HG03469 (cell line): ENCODE measurements at regions not wholly inside any gene's neighbourhood (a gene's known extent, or its start where the extent isn't known, plus 50 kb on each side); places are given as distances from the start of the nearest gene placed in this dataset.

Experiments
- ATAC-seq: cut with Tn5 transposase; IDR thresholded peaks from one replicate; pipeline ENCODE4 v1.9.1; 2021; ENCODE audit warnings: mild to moderate bottlenecking, moderate library complexity, moderate number of reproducible peaks; ENCODE audit not compliant: unreplicated experiment

DNA sequence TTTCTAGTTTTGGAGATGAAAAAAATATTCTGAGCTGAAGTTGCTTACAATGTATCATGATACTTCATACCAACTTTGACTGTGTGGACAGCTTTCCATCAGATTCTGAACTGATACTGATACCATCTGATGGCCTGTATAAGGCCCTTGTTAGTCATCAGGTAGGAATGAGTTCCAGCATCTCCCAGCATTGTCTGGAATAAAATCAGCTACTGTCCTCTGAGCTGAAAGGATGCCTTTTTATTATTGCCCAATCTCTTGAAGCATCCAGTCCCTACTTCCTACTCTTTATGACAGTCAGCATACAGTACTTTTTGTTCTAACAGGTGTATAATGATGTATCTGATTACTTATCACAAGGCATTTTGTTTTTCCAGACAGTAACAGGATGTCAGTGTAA is 70.6 kb upstream of the EYA4 start:
- no peak for ATAC-seq

DNA sequence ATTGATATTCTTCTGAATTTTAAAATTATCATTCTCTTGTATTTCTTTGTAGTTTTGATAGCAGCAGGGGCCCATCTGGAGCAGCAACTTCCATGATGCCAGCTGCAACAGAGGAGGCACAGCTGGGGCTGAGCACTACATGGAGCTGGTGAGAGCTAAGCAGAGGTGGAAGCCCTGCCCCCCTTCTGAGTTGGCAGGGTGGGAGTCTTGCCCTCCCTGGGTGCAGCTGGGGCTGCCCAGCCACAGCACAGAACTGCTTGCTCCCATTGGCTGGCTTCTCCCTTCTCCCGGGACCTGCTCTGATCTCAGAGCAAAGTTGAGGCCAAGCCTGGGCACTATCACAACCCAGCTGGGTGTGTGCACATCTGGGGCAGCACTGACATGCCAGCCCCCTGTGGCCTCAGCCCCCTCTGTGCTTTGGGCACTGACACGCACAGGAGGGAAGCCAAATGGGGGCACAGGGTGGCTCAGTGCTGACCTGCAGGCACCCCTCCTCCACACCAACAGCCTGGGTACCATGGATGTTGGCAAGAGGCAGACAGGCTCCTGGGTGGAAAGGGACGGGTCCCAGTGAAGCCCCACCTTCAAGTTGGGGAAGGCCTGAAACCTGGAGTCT is 69.1 kb upstream of the EYA4 start:
- ATAC-seq = no peak

- no peak for ATAC-seq
These were observed 67.9 kb upstream of the EYA4 start for GRCh38 chr6:133173276-133173675.

DNA sequence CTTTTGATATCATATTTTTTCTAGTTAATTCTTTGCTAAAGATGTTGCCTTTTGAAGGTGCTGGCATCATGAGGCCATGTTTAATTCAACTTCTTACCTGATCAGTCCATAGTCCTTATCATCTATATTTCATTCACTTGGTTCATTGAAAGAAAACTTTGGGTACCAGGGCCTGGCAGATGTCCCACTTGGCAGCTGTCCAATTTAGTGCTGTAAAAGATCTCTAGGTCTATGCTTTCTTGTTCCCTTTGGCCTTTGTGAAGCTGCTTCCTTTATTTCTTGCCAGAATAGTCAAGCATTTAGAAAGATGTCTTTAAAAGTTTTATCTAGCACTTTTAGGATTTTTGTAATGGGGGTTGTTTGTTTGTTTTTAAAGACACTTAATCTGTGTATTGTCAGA is 61.7 kb upstream of the EYA4 start:
- ATAC-seq = no peak

- ATAC-seq = no peak
These were observed 57.5 kb upstream of the EYA4 start for GRCh38 chr6:133183691-133184090.

DNA sequence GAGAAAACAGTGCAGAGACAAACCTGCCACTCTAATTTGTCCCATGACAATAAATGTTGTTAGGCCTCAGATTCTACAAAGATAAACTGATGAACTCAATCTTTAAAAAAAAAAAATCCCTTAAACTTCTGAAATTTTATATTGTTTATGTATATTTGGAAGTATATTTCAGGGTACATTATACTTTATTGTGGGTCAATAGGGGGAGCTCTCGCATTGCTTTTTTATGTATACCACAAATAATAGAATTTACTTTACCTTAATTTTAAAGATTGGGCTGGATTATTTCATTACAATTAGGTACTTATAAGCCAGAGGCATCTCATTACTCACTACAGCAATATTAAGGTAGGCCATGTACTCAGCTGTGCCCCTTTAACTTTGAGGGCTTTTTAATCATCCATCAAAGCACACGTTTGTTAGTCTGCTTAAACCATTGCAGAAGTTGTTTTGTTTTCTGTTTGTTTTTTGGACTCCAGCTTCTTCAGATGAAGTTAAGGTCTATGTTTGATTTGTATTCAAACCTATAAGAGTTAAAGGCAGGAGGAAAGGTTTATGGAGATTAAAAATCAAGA is 56.3 kb upstream of the EYA4 start:
- no peak for ATAC-seq

GRCh38 chr6:133185731-133186130 is 55.4 kb upstream of the EYA4 start:
- no peak for ATAC-seq

DNA sequence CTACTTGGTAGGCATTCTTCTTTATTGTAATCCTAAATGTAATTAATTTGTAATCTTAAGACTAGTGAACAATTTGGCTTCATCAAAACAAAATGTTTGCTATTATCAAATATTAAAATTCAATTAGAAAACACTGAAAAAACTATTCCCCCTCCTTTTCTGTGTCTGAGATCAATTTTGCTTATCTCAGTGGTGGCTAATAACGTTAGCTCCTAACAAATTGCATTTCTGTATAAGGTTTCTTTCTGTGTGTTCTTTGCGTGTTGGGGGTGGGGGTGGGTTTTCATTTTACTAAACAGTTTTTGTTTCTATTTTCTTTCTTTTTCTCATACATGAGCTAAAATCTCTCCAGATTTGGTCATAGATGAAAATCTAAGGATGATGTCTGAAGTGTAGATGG is 54.0 kb upstream of the EYA4 start:
- no peak for ATAC-seq

- ATAC-seq = no peak
These were observed 53.3 kb upstream of the EYA4 start for GRCh38 chr6:133187657-133188453.

DNA sequence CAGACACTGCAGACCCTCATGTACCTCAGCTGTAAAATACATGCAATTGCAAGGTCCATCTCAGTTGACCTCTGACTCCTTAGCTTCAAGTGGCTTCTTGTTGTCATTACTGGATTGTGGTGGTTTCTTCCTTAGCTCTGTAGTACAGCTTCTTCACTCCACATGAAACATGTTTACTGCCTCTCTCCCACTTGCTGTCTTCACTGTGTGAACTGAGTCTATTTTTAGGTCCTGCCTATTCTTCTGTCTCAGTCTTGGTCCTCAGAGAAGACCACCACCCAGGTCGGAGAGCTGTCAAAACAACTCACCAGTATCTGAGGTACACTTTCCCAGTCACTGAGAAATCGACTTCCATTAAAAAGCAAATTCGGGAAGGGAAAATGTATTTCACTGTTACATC is 50.2 kb upstream of the EYA4 start:
- no peak for ATAC-seq

GRCh38 chr6:133191323-133191722 is 49.8 kb upstream of the EYA4 start:
- no peak for ATAC-seq
